IPS-15b (cell line): ENCODE measurements at regions not wholly inside any gene's neighbourhood (a gene's known extent, or its start where the extent isn't known, plus 50 kb on each side); places are given as distances from the start of the nearest gene placed in this dataset.

Experiments used
- H3K27me3 ChIP-seq: one replicate; pipeline ENCODE4 v1.6.1; 2013; ENCODE audit warnings: low read length; ENCODE audit not compliant: control insufficient read depth, insufficient read depth
- H3K36me3 ChIP-seq: one replicate; pipeline ENCODE4 v1.6.1; 2013; ENCODE audit warnings: low read length; ENCODE audit not compliant: control insufficient read depth, insufficient read depth
- H3K4me1 ChIP-seq: one replicate; pipeline ENCODE4 v1.6.1; 2013; ENCODE audit warnings: mild to moderate bottlenecking, low read length; ENCODE audit not compliant: control insufficient read depth, insufficient read depth
- H3K4me3 ChIP-seq: one replicate; pipeline ENCODE4 v1.5.1; 2013; ENCODE audit warnings: low read depth, low read length
- H3K9ac ChIP-seq: one replicate; pipeline ENCODE4 v1.6.1; 2013; ENCODE audit warnings: low read depth, mild to moderate bottlenecking, low read length
- H3K9me3 ChIP-seq: one replicate; pipeline ENCODE4 v1.6.1; 2013; ENCODE audit warnings: mild to moderate bottlenecking, low read length; ENCODE audit not compliant: control insufficient read depth, insufficient read depth

DNA sequence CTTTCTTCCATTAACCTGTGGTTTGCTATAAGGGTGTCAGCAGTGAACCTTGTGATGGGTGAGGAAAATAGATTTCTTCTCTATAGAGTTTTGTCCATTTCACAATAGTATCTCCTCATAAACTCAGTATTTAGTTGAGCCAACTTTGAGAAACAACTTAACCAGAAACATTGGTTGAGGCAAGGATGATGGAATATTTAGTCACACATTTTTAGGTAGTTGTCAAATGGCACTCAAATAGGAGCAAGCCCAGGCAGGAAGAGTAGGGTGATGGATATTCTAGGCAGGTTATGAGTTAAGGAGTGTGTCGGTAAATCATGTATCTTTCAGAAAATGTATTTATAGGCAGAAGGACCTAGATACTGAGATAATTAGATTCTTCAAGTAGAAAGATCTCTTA is 1267.6 kb downstream of the SLC16A7 start:
- Histone ChIP-seq H3K9me3 (no peaks in the 10 kb centered on the region), H3K4me3 (no peak overlapping the region), H3K36me3 (no peaks in the 10 kb centered on the region), H3K4me1 (no peaks in the 10 kb centered on the region), H3K9ac (no peak overlapping the region), H3K27me3 (no peaks in the 10 kb centered on the region)

DNA sequence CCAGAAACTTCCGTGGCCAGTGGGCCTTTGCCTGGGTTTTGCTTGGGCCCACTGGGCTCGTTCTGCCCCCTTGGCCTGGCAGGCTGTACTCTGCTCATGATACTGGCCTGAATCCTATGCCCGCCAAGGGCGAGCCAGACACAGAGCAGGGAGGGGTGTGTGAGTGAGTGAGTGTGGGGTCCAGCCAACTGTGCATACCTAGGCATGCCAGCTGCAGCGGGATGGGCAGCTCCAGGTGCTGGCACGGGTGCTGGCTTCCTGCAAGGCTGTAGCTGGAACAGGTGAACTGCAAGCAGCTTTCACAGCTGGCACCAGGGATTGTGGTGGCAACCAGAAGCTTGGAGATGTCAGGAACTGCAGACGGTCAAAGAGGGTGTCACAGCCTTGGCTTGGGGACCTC is 1276.4 kb downstream of the SLC16A7 start:
- Histone ChIP-seq H3K36me3 (no peaks in the 10 kb centered on the region), H3K9me3 (no peaks in the 10 kb centered on the region), H3K27me3 (no peaks in the 10 kb centered on the region), H3K9ac (no peak overlapping the region), H3K4me3 (no peak overlapping the region), H3K4me1 (no peaks in the 10 kb centered on the region)

DNA sequence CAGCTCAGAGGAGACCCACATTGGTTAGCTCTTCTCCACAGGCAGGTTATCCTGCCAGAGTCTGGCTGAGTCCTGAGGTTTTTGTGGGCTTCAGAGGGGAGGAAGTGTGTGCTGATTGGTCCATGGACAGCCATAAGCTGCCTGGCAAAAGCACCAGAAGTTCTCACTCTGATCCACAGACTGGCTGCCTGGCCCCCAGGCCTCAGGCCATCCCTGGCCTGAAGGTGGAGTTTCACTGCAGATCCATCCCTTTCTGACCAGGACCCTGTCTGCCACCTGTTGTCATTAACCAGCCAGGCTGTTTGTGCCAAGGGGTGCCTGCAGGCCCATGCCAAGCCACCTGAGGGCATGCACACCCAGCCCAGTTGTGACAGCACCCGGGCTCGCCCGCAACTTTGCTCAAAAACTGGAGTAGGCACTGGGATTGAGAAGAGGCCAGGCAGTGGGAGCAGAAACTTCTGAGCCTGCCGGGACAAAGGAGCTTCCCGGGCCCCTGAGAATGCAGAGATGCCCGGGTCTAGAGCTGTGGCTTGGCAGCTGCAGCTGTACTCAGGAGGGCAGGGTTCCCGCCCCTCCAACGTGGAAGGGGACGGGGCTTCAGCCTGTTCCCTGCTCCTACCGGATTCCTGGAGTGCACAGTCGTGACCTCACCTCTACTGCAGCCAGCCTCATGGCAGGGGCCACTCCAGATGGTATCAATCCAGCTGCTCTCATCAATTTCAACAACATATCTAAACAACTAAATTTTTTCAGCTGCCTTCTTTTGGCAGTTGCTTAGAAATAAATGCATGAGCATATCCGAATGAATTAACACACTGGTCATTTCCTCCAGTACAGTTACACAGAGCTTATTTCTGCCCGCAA is 1277.3 kb downstream of the SLC16A7 start:
- no peak overlapping the region for H3K9ac ChIP-seq
- no peak overlapping the region for H3K4me3 ChIP-seq
- H3K4me1 ChIP-seq: no peaks in the 10 kb centered on the region
- H3K9me3 ChIP-seq: no peaks in the 10 kb centered on the region
- H3K36me3 ChIP-seq: no peaks in the 10 kb centered on the region
- H3K27me3 ChIP-seq: no peaks in the 10 kb centered on the region

DNA sequence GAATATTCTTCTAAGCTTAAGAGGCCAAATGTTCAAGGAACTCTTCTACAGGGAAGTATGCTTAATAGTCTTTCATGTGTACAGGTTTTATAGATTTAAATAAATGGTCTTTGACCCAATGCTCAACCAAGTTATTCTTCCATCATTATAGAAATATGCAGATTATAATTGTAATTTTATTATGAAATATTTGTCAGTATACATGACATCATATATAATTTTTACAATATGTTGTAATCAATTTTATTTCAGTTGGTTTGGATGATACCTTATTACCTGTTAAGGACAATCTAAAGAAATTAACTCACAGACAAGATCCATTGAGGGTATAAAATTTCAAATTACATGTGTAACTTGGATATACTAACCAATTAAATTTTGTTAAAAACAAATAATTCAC is 1278.3 kb downstream of the SLC16A7 start:
- Histone ChIP-seq H3K27me3 (no peaks in the 10 kb centered on the region), H3K9ac (no peak overlapping the region), H3K4me3 (no peak overlapping the region), H3K9me3 (no peaks in the 10 kb centered on the region), H3K36me3 (no peaks in the 10 kb centered on the region), H3K4me1 (no peaks in the 10 kb centered on the region)

DNA sequence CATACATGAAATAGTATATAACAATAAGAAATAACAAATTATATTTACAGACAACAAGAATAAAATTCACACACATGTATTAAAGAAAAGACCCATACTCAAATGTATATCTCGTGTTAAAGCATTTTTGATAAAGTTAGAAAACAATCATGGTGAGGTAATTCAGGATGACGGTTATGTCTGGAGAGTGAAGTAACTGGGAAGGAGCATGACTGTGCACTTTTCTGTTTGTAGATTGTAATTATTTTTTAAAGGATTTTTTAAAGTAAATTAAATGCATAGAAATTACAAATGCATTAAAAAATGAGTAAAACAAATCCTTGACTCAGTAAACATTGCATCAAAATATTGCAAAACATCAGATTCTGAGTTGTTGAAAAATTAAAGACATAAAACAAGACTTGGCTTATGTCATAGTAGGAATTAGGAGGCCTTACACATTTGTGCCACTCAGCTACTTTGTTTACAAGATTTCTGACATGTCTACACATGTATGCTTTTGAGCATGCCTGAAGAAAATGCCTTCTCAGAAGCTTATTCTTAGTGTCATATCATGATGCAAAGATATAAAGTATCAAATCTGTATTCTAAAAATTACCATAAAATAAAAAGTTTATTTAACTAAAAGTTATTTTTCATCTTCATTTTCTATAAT is 1325.1 kb downstream of the SLC16A7 start:
- Histone ChIP-seq H3K27me3 (no peaks in the 10 kb centered on the region), H3K9me3 (no peaks in the 10 kb centered on the region), H3K4me3 (no peak overlapping the region), H3K4me1 (no peaks in the 10 kb centered on the region), H3K9ac (no peak overlapping the region), H3K36me3 (no peaks in the 10 kb centered on the region)

DNA sequence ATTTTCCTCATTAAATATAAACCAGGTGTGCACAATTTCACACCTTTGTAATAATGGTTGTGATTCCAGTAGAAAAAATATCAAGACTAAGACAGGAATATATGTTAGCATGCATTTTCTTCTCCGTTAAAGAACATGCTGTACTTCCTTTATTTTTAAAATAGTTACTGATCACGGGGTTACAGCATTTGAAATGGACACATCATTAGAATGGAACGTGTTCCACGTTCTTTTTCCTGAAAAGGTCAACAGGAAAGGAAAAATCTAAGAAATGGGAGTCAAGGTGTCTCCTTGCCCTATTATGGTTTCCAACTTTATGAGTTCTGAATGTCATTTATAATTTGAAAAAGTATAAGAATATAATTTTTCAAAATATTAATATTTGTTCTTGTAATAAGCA is 1325.7 kb downstream of the SLC16A7 start:
- Histone ChIP-seq H3K9ac (no peak overlapping the region), H3K4me3 (no peak overlapping the region), H3K4me1 (no peaks in the 10 kb centered on the region), H3K9me3 (no peaks in the 10 kb centered on the region), H3K36me3 (no peaks in the 10 kb centered on the region), H3K27me3 (no peaks in the 10 kb centered on the region)

DNA sequence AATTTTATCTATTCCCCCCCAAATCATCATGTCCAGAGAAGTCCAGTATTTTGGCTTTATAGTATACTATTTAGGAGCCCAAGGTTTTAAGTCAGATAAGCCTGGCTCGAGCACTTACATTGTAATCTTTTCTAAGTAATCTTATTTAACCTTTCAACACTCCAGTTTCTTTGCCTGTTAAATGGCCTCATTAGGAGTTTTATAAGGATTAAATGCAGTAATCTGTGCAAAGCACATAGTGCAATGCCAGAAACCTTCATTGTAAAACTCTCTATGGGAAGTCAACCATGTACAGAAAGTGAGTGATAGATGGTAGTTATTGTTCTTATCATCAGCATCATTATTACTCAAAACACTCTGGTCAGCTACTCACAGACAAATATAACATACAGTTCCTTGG is 1330.4 kb downstream of the SLC16A7 start:
- Histone ChIP-seq H3K36me3 (no peaks in the 10 kb centered on the region), H3K9me3 (no peaks in the 10 kb centered on the region), H3K9ac (no peak overlapping the region), H3K27me3 (no peaks in the 10 kb centered on the region), H3K4me3 (no peak overlapping the region), H3K4me1 (no peaks in the 10 kb centered on the region)

DNA sequence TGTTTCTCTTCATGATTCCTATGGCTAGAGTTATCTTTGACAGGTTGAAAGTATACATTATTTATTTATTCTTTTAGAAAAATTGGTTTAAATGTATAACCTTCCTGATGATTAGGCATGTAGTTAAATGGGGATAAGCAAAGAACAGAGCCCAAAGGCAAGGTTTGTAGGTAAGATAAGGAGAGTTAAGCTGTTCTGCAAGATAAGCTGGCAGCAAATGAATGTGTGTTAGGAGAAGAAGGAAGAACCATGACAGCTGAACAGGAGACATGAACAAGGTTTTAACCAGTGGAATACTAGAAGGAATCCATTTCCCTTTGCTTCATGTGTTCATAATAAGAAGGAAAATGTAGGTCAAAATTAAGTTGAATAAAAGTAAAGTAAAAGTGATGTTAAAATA is 1330.1 kb upstream of the USP15 start:
- no peak overlapping the region for H3K9ac ChIP-seq
- H3K4me3 ChIP-seq: no peak overlapping the region
- H3K27me3 ChIP-seq: no peaks in the 10 kb centered on the region
- no peaks in the 10 kb centered on the region for H3K9me3 ChIP-seq
- no peaks in the 10 kb centered on the region for H3K36me3 ChIP-seq
- H3K4me1 ChIP-seq: no peaks in the 10 kb centered on the region

DNA sequence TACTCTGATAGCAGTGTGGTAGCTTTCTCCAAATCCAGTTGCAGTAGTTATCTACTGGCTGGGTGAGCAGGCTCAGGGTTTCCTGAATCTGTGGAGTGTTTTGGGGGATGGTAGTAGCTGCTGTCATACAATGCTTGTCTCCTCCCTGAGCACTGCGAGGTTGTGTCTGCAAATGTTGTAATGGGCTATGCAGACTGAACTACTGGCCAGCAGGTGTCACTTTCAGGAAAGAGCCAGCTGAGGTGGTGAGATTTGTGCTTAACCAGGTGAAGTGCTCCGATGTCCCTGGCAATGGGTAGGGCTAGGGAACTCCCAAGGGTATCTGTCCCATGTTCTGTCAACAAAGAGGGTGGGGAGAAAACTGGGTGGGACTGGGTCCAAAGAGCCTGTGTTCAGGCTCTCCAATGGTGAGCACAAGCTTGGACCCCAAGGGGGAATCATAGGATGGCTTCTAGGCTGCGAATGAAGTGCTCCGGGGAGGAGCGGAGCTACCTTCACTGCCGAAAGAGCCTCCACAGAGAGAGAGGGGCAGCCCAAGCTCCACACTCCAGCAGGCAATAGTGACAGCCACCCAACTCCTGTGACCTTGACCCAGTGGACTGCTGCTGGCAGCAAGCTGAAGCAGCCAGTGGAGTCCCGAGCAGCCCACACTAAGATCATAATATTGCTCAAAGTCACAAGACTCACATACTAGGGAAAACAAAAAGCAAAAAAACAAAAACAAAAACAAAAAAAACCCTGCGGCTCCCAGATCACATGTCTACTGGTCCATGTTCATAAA is 1324.0 kb upstream of the USP15 start:
- Histone ChIP-seq H3K9me3 (no peaks in the 10 kb centered on the region), H3K4me3 (no peak overlapping the region), H3K27me3 (no peaks in the 10 kb centered on the region), H3K36me3 (no peaks in the 10 kb centered on the region), H3K9ac (no peak overlapping the region), H3K4me1 (no peaks in the 10 kb centered on the region)

DNA sequence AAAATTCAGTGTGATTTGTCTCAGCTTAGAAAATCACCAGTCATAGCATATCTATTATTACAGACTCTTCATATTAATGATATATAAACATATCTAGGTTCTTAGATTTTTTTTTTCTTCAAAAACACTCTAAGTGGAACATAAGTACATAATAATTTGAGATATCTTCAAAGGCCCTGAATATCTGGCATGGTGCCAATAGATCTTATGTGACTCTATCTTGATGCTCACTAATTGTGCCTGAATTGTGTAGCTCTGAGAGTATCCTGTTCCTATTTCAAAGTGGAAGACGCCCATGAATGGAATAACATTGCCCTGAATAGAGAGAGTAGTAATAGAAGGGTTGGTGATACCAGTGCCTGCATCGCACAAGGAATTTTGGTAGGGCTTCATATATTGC is 1312.7 kb upstream of the USP15 start:
- Histone ChIP-seq H3K9me3 (no peaks in the 10 kb centered on the region), H3K4me3 (no peak overlapping the region), H3K9ac (no peak overlapping the region), H3K36me3 (no peaks in the 10 kb centered on the region), H3K27me3 (no peaks in the 10 kb centered on the region), H3K4me1 (no peaks in the 10 kb centered on the region)

DNA sequence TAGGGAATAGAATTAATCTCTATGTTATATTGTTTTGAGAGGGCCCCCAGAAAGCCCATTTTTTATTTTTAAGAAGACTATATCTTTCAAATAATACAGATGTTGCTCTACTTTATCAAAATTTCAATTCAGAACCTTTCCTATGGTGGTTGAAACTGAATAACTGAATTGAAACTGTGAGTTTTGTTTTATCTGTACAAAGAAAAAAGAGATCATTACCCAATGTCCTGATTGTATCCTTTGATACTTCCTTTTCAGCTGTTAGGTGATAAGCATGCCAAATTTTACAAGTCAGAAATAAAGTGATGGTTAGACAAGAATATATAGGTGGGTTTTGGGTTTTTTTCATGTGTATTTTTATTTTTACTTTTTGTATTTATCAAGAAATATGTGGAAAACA is 1293.1 kb upstream of the USP15 start:
- Histone ChIP-seq H3K36me3 (no peaks in the 10 kb centered on the region), H3K4me3 (no peak overlapping the region), H3K4me1 (no peaks in the 10 kb centered on the region), H3K27me3 (no peaks in the 10 kb centered on the region), H3K9ac (no peak overlapping the region), H3K9me3 (no peaks in the 10 kb centered on the region)
